Mesothelial cell of epicardium (in vitro differentiated cells): ENCODE measurements at regions not wholly inside any gene's neighbourhood (a gene's known extent, or its start where the extent isn't known, plus 50 kb on each side); places are given as distances from the start of the nearest gene placed in this dataset.

Experiments used
- DNase-seq, 2 experiments: peaks; one replicate each; pipeline ENCODE4 v3.0.0; 2021; ENCODE audit warnings: low spot score in 2 of 2; ENCODE audit not compliant: unreplicated experiment in 2 of 2
- H3K27ac Mint-ChIP-seq: 2 replicates; pipeline ENCODE4 v1.8.0; 2021; ENCODE audit warnings: mixed read lengths
- H3K27me3 Mint-ChIP-seq: 2 replicates; pipeline ENCODE4 v1.8.0; 2021; ENCODE audit warnings: low read depth, mixed read lengths
- H3K36me3 Mint-ChIP-seq: 2 replicates; pipeline ENCODE4 v1.8.0; 2021; ENCODE audit warnings: mixed read lengths
- H3K4me1 Mint-ChIP-seq: 2 replicates; pipeline ENCODE4 v1.8.0; 2021; ENCODE audit warnings: mixed read lengths
- H3K4me3 Mint-ChIP-seq: 2 replicates; pipeline ENCODE4 v1.8.0; 2021; ENCODE audit warnings: mild to moderate bottlenecking, moderate library complexity, mixed read lengths
- H3K9me3 Mint-ChIP-seq: 2 replicates; pipeline ENCODE4 v1.8.0; 2021; ENCODE audit warnings: mixed read lengths
- CTCF ChIP-seq: fragments of 200-600 bp; sonication (generic); IDR thresholded peaks from one replicate; pipeline ENCODE4 v1.5.0; 2021; ENCODE audit warnings: antibody characterized with exemption; ENCODE audit not compliant: unreplicated experiment

GRCh38 chr3:150183678-150184425 lies 213.2 kb upstream of the PFN2 start:
- DNase-seq, result peak; percentile 27 to 72
- no peak overlapping the region for H3K27ac Mint-ChIP-seq
- H3K36me3 Mint-ChIP-seq, result no peaks in the 10 kb centered on the region
- H3K27me3 Mint-ChIP-seq, result no peaks in the 10 kb centered on the region
- H3K4me1 Mint-ChIP-seq, result peaks cover 16% of the 10 kb centered on the region
- no peak overlapping the region for H3K4me3 Mint-ChIP-seq
- peak; percentile 33 for TF ChIP-seq CTCF
- H3K9me3 Mint-ChIP-seq, result peaks cover 23% of the 10 kb centered on the region

GRCh38 chr3:150180334-150180733 lies 209.6 kb upstream of the PFN2 start:
- Mint-ChIP-seq H3K36me3 (no peaks in the 10 kb centered on the region), H3K4me3 (no peak overlapping the region), H3K27ac (peak overlapping the region; percentile 21), H3K9me3 (peaks cover 1% of the 10 kb centered on the region), H3K4me1 (peaks cover 16% of the 10 kb centered on the region), H3K27me3 (no peaks in the 10 kb centered on the region)
- no peak for DNase-seq
- no peak for TF ChIP-seq CTCF

GRCh38 chr3:150179330-150179729 lies 208.6 kb upstream of the PFN2 start:
- Mint-ChIP-seq H3K36me3 (no peaks in the 10 kb centered on the region), H3K4me1 (peaks cover 18% of the 10 kb centered on the region), H3K9me3 (peaks cover 7% of the 10 kb centered on the region), H3K27ac (no peak overlapping the region), H3K4me3 (no peak overlapping the region), H3K27me3 (peaks cover 3% of the 10 kb centered on the region)
- TF ChIP-seq CTCF, result no peak
- DNase-seq, result no peak

- TF ChIP-seq CTCF, result no peak
- peaks cover 32% of the 10 kb centered on the region for H3K4me1 Mint-ChIP-seq
- DNase-seq, result no peak
Observed at GRCh38 chr3:150177673-150178381, 207.1 kb upstream of the PFN2 start.

GRCh38 chr3:150174179-150174578 lies 203.5 kb upstream of the PFN2 start:
- peaks cover 16% of the 10 kb centered on the region for H3K4me1 Mint-ChIP-seq
- TF ChIP-seq CTCF, result no peak
- H3K36me3 Mint-ChIP-seq, result no peaks in the 10 kb centered on the region
- DNase-seq, result no peak
- H3K4me3 Mint-ChIP-seq, result no peak overlapping the region
- no peak overlapping the region for H3K27ac Mint-ChIP-seq
- peaks cover 7% of the 10 kb centered on the region for H3K9me3 Mint-ChIP-seq
- peaks cover 12% of the 10 kb centered on the region for H3K27me3 Mint-ChIP-seq

More at GRCh38 chr3:150177673-150178381, 207.1 kb upstream of the PFN2 start:
- Mint-ChIP-seq H3K4me3 (no peak overlapping the region), H3K36me3 (no peaks in the 10 kb centered on the region), H3K9me3 (peaks cover 7% of the 10 kb centered on the region), H3K27me3 (peaks cover 3% of the 10 kb centered on the region), H3K27ac (no peak overlapping the region)
